WTC11 (cell line): ENCODE measurements at regions not wholly inside any gene's neighbourhood (a gene's known extent, or its start where the extent isn't known, plus 50 kb on each side); places are given as distances from the start of the nearest gene placed in this dataset.

Experiments
- CREB1 ChIP-seq: sonication (generic); formaldehyde crosslinking; IDR thresholded peaks from 2 replicates; pipeline ENCODE4 v1.8.0; 2023; ENCODE audit warnings: mild to moderate bottlenecking, missing genetic modification reagents
- CTCF ChIP-seq: fragments of 200-600 bp; IDR thresholded peaks from 2 replicates; pipeline ENCODE4 v1.8.0; 2022; ENCODE audit warnings: antibody characterized with exemption
- E2F5 ChIP-seq: sonication (generic); formaldehyde crosslinking; IDR thresholded peaks from 2 replicates; pipeline ENCODE4 v1.8.1; 2022; ENCODE audit warnings: mild to moderate bottlenecking, moderate library complexity, missing genetic modification reagents
- IRF1 ChIP-seq: sonication (generic); formaldehyde crosslinking; IDR thresholded peaks from 2 replicates; pipeline ENCODE4 v1.8.0; 2023; ENCODE audit warnings: missing genetic modification reagents
- KAT7 ChIP-seq: sonication (generic); formaldehyde crosslinking; IDR thresholded peaks from 2 replicates; pipeline ENCODE4 v1.8.1; 2023; ENCODE audit warnings: missing genetic modification reagents, mild to moderate bottlenecking, borderline replicate concordance
- MAX ChIP-seq: sonication (generic); formaldehyde crosslinking; IDR thresholded peaks from 2 replicates; pipeline ENCODE4 v1.8.0; 2022; ENCODE audit warnings: mild to moderate bottlenecking, missing genetic modification reagents
- NFATC4 ChIP-seq: fragments of 250-450 bp; sonication (Bioruptor Pico); IDR thresholded peaks from 2 replicates; pipeline ENCODE4 v1.9.0; 2021; ENCODE audit warnings: mild to moderate bottlenecking
- TEAD4 ChIP-seq: sonication (generic); formaldehyde crosslinking; IDR thresholded peaks from 2 replicates; pipeline ENCODE4 v1.8.0; 2022; ENCODE audit warnings: mild to moderate bottlenecking, missing genetic modification reagents
- USF1 ChIP-seq: sonication (generic); formaldehyde crosslinking; IDR thresholded peaks from 2 replicates; pipeline ENCODE4 v1.8.0; 2022; ENCODE audit warnings: mild to moderate bottlenecking, missing genetic modification reagents
- USF2 ChIP-seq: sonication (generic); formaldehyde crosslinking; IDR thresholded peaks from 2 replicates; pipeline ENCODE4 v1.8.1; 2023; ENCODE audit warnings: mild to moderate bottlenecking, missing genetic modification reagents, moderate library complexity
- ZNF263 ChIP-seq: sonication (generic); formaldehyde crosslinking; IDR thresholded peaks from 2 replicates; pipeline ENCODE4 v1.8.1; 2022; ENCODE audit warnings: low read depth, mild to moderate bottlenecking, moderate library complexity, missing genetic modification reagents

- no peak for TF ChIP-seq TEAD4 (CRISPR knock-in tag)
- TF ChIP-seq USF1: no peak
- TF ChIP-seq IRF1: no peak
- no peak for TF ChIP-seq ZNF263 (CRISPR knock-in tag)
- no peak for TF ChIP-seq CREB1 (CRISPR knock-in tag)
- TF ChIP-seq KAT7 (CRISPR knock-in tag): no peak
- no peak for TF ChIP-seq E2F5 (CRISPR knock-in tag)
- TF ChIP-seq USF2 (CRISPR knock-in tag): no peak
- no peak for TF ChIP-seq MAX (CRISPR knock-in tag)
- TF ChIP-seq CTCF: no peak
- no peak for TF ChIP-seq NFATC4
Measured at GRCh38 chr5:87499478-87500410, 87.0 kb upstream of the CCNH start.
